Upper lobe of right lung (tissue), 1 donor: ENCODE measurements at regions not wholly inside any gene's neighbourhood (a gene's known extent, or its start where the extent isn't known, plus 50 kb on each side); places are given as distances from the start of the nearest gene placed in this dataset.
"Not testable (repeated sequence)": the region's sequence is repeated elsewhere in the genome, so short reads cannot be mapped to it uniquely, and the experiment has no call there.

Source experiments
- ATAC-seq: fragments of 200-7000 bp; cut with Tn5 transposase; one replicate; pipeline ENCODE4 v1.9.1; 2020; ENCODE audit warnings: mild to moderate bottlenecking, moderate library complexity
- DNase-seq: peaks from one replicate; pipeline ENCODE4 v3.0.0-alpha.2; 2020
- H3K27ac ChIP-seq: fragments of 200-600 bp; one replicate; pipeline ENCODE4 v1.8.0; 2022
- H3K27me3 ChIP-seq: fragments of 200-600 bp; one replicate; pipeline ENCODE4 v1.8.0; 2022; ENCODE audit warnings: mild to moderate bottlenecking
- H3K36me3 ChIP-seq: fragments of 200-600 bp; one replicate; pipeline ENCODE4 v1.8.0; 2022
- H3K4me1 ChIP-seq: fragments of 200-600 bp; one replicate; pipeline ENCODE4 v1.8.0; 2022
- H3K4me3 ChIP-seq: fragments of 200-600 bp; one replicate; pipeline ENCODE4 v1.8.0; 2022; ENCODE audit warnings: mild to moderate bottlenecking
- H3K9me3 ChIP-seq: fragments of 200-600 bp; one replicate; pipeline ENCODE4 v1.8.0; 2022
- intact Hi-C: fragments of 100-400 bp; cut with DNase I; formaldehyde crosslinking; loops from one replicate; pipeline ENCODE4 v1.11.0; 2022
- TF ChIP-seq, protein P1 (sequence below): fragments of 200-600 bp; IDR thresholded peaks from one replicate; pipeline ENCODE4 v1.8.0; 2022; ENCODE audit warnings: antibody characterized with exemption
- donor health status: DM: no; HTN: yes; CAD: no; lungs with severe emphysema.

DNA sequence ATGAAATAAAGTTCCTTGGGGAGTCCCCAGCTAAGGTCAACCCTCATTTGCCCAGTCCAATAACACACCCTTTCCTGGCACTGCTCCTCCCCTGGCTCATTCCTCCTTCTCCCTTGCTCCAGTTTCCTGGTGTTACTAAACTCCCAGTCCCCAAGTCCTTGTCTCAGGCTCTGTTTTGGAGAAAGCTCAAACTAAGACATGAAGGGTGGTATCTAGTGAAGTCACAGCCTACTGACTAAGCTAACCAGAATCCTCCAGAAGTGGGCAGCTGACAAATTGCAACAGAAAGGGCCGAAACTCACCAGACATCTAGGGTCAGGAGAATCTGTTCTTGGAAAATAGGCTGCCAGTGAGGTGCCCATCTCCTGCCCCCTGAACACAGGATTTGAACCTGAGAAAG is 118.7 kb upstream of the NEK6 start:
- ATAC-seq = peak; percentile 64
- H3K4me1 ChIP-seq = no peaks in the 10 kb centered on the region
- TF ChIP-seq, protein P1, sequence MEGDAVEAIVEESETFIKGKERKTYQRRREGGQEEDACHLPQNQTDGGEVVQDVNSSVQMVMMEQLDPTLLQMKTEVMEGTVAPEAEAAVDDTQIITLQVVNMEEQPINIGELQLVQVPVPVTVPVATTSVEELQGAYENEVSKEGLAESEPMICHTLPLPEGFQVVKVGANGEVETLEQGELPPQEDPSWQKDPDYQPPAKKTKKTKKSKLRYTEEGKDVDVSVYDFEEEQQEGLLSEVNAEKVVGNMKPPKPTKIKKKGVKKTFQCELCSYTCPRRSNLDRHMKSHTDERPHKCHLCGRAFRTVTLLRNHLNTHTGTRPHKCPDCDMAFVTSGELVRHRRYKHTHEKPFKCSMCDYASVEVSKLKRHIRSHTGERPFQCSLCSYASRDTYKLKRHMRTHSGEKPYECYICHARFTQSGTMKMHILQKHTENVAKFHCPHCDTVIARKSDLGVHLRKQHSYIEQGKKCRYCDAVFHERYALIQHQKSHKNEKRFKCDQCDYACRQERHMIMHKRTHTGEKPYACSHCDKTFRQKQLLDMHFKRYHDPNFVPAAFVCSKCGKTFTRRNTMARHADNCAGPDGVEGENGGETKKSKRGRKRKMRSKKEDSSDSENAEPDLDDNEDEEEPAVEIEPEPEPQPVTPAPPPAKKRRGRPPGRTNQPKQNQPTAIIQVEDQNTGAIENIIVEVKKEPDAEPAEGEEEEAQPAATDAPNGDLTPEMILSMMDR = no peak
- no peaks in the 10 kb centered on the region for H3K36me3 ChIP-seq
- H3K9me3 ChIP-seq = no peaks in the 10 kb centered on the region
- intact Hi-C loops = no loop called here
- H3K27ac ChIP-seq = no peak overlapping the region
- H3K4me3 ChIP-seq = no peak overlapping the region
- no peak for DNase-seq
- H3K27me3 ChIP-seq = no peaks in the 10 kb centered on the region

DNA sequence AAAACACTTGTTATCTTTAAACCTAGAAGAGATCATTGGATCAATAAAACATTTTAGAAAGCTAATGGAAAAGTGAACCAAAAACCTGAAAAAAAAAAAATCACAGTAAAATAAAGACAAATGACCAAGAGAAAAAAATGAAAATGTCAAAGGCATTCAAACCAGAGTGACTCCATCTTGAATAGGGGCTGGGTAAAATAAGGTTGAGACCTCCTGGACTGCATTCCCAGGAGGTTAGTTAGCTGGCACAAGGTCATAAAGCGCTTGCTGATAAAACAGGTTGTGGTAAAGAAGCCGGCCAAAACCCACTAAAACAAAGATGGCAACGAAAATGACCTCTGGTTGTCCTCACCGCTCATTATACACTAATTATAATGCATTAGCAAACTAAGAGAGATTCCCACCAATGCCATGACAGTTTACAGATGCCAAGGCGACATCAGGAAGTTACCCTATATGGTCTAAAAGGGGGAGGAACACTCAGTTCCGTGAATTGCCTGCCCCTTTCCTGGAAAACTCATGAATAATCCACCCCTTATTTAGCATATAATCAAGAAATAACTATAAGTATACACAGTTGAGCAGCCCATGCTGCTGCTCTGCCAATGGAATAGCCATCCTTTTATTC is 116.7 kb upstream of the NEK6 start:
- Histone ChIP-seq H3K27ac (no peak overlapping the region), H3K9me3 (no peaks in the 10 kb centered on the region), H3K4me3 (no peak overlapping the region), H3K36me3 (no peaks in the 10 kb centered on the region), H3K4me1 (no peaks in the 10 kb centered on the region), H3K27me3 (no peaks in the 10 kb centered on the region)
- no peak for DNase-seq
- TF ChIP-seq, protein P1 = no peak
- ATAC-seq = no peak
- intact Hi-C loops = no loop called here

GRCh38 chr9:124144561-124145123 is 113.1 kb upstream of the NEK6 start:
- H3K9me3 ChIP-seq, DNase-seq, H3K27ac ChIP-seq, H3K4me1 ChIP-seq, intact Hi-C loops, H3K27me3 ChIP-seq, H3K36me3 ChIP-seq, H3K4me3 ChIP-seq, ATAC-seq: not testable (repeated sequence)

DNA sequence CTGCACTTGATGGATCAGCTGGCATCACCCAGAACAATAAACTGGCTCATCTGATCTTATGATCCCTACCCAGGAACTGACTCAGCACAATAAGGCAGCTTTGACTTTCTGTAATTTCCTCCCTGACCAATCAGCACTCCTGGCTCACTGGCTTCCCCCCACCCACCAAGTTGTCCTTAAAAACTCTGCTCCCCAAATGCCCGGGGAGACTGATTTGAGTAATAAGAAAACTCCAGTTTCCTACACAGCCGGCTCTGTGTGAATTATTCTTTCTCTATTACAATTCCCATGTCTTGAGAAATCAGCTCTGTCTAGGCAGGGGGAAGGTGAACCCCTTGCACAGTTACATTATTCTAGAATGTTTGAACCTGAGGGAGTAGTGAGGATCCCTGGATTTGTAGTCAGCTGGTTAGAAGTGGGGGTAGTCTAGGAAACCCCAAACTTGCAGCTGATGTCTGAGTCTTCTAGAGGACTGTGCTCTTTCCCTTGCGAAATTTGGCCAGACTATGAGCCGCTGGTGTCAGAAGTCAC is 111.7 kb upstream of the NEK6 start:
- no peak for DNase-seq
- TF ChIP-seq, protein P1 = no peak
- no peak for ATAC-seq
- intact Hi-C loops = no loop called here
- no peaks in the 10 kb centered on the region for H3K9me3 ChIP-seq
- no peak overlapping the region for H3K27ac ChIP-seq
- H3K4me1 ChIP-seq = no peaks in the 10 kb centered on the region
- no peaks in the 10 kb centered on the region for H3K27me3 ChIP-seq
- H3K36me3 ChIP-seq = no peaks in the 10 kb centered on the region
- H3K4me3 ChIP-seq = no peak overlapping the region

- no peak for ATAC-seq
- Histone ChIP-seq H3K27ac (no peak overlapping the region), H3K27me3 (no peaks in the 10 kb centered on the region), H3K4me1 (no peaks in the 10 kb centered on the region), H3K4me3 (no peak overlapping the region), H3K9me3 (no peaks in the 10 kb centered on the region), H3K36me3 (no peaks in the 10 kb centered on the region)
- intact Hi-C loops = no loop called here
- DNase-seq = no peak
- TF ChIP-seq, protein P1 = no peak
These were observed 107.8 kb upstream of the NEK6 start for GRCh38 chr9:124149992-124150391.

DNA sequence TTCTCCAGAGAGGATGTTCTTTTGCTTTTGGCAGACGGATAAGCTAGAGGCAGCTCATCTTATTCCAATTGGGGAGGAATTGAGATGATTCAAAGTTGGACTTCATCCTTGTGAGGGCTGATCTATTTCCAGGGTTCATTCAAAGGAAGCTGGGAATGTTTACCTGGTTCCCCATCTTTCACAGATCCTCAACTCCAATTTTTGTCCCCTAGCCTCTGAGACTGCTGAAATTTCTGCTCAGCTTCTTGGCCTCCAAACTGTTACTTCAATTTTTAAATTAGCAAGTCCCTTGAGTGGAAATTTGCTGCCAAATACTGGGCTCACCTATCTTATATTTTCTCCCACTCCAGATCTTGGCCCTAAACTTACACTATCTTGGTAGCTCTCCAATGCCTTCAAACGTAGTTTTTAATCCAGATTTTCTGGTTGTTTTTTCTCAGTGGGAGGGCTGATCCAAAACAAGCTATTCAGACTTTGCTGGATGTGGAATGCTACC is 93.9 kb upstream of the NEK6 start:
- no peak overlapping the region for H3K27ac ChIP-seq
- no peak overlapping the region for H3K4me3 ChIP-seq
- no peaks in the 10 kb centered on the region for H3K36me3 ChIP-seq
- no peaks in the 10 kb centered on the region for H3K4me1 ChIP-seq
- ATAC-seq = no peak
- no peak for DNase-seq
- intact Hi-C loops = no loop called here
- no peaks in the 10 kb centered on the region for H3K27me3 ChIP-seq
- TF ChIP-seq, protein P1 = no peak
- H3K9me3 ChIP-seq = no peaks in the 10 kb centered on the region
